Mesenteric fat pad (tissue), 1 donor: ENCODE measurements at regions not wholly inside any gene's neighbourhood (a gene's known extent, or its start where the extent isn't known, plus 50 kb on each side); places are given as distances from the start of the nearest gene placed in this dataset.
"Not testable (repeated sequence)": the region's sequence is repeated elsewhere in the genome, so short reads cannot be mapped to it uniquely, and the experiment has no call there.

Experiments used
- DNase-seq: peaks from one replicate; pipeline ENCODE4 v3.0.0-alpha.2; 2020; ENCODE audit warnings: low spot score
- donor health status: DM: yes; HTN: yes; CAD: no.

- DNase-seq = no peak
Observed at GRCh38 chr2:22056621-22057132, 932.9 kb downstream of the TDRD15 start.

DNA sequence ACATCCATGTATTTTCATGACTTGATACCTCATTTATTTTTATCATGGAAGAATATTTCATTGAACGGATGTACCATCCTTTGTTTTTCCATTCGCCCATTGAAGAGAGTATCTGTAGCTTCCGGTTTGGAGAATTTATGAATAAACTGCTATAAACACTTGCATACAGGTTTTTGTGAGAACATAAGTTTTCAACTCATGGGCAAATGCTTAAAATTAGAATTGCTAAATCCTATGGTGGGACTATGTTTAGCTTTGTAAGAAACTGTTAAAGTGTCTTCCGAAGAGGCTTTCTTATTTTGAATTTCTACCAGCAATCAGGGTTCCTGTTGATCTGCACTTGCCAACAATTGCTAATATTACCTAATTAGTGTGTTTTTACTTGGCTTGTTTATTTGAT, 938.9 kb downstream of the TDRD15 start:
- no peak for DNase-seq

DNA sequence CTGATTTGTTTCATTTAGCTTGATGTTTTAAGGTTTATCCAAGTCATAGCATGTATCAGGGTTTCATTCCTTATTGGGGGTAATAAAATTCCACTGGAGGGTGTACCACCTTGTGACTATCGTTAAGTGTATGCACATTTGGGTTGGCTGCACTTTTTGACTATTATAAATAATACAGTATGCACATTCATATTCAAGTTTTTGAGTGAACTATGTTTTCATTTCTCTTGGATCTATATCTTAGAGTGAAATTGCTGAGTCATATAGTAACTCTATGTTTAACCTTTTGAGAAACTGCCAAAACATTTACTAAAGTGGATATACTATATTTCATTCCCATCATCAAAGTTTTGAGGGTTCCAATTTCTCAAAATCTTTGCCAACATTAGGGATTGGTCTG, 952.7 kb downstream of the TDRD15 start:
- DNase-seq = no peak

- no peak for DNase-seq
Observed at GRCh38 chr2:22078701-22079100, 954.9 kb downstream of the TDRD15 start.

- no peak for DNase-seq
Observed at GRCh38 chr2:22079583-22079982, 955.8 kb downstream of the TDRD15 start.

- DNase-seq = no peak
Observed at GRCh38 chr2:22086726-22087125, 963.0 kb downstream of the TDRD15 start.

DNA sequence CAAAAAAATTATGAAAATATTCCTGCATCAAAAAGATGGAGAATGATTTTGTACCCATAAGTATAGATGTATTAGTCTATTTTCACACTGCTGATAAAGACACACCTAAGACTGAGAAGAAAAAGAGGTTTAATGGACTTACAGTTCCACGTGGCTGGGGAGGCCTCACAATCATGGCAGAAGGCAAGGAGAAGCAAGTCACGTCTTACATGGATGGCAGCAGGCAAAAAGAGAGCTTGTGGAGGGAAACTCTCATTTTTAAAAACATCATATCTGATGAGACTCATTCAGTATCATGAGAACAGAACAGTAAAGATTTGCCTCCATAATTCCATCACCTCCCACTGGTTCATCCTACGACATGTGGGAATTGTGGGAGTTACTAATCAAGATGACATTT, 979.8 kb downstream of the TDRD15 start:
- not testable (repeated sequence) for DNase-seq

DNA sequence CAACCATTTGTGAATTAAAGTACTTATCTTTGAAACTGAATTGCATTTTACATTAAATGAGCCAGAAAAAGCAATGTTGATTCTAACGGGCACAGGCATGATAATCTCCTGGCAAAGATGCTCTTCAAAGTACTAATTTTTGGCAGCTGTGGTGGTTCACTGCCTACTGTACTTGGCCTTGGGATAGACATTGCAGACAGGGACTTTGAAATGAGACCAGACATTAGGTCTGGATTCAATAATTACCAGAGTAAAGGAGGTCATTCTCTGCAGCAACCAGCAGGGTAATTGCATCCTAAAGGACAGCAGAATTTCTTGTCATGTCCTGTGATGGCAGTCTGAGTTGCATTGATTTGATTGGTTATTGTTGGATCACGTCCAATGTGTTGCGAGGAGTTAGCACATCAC, 986.5 kb downstream of the TDRD15 start:
- no peak for DNase-seq

DNA sequence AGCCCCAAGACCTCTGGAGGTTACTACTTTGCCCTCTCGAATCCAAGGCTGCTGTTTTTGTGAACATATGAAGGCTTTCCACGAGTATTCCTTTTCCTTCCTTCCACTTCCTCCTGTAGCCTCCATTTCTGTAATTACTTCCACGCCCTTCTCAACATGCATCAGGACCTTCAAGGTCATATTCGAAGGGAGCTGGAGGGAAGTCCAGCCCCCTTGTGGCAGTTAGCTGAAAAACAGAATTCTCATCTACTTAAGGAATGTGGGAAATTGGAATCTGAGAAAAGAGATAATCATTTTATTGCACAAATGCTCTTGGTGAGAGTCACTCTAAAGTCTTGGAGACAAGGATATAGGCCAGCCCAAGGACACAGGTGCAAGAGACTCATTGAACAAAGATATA, 1000.2 kb downstream of the TDRD15 start:
- no peak for DNase-seq

- no peak for DNase-seq
Observed at GRCh38 chr2:22126106-22126505, 1002.3 kb downstream of the TDRD15 start.

- no peak for DNase-seq
Observed at GRCh38 chr2:22126978-22127377, 1003.2 kb downstream of the TDRD15 start.

DNA sequence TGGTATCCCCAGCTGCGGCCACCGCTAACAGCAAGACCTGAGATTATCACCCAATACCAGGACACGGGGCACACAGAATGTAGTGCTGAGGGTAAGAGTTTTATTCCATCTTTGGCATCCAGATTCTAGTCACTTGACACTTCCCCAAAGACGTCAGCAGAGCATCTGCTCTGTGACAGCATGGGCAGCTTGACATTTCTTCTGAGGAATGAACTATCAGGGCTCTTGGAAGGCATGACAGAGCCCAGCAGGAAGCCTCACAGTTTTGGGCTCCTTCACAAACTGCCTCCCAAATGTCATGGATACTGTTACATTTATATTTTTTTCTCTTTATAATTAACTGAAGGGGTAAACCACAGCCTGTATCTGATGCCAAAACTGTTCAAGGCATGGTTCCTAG, 1010.7 kb downstream of the TDRD15 start:
- no peak for DNase-seq

DNA sequence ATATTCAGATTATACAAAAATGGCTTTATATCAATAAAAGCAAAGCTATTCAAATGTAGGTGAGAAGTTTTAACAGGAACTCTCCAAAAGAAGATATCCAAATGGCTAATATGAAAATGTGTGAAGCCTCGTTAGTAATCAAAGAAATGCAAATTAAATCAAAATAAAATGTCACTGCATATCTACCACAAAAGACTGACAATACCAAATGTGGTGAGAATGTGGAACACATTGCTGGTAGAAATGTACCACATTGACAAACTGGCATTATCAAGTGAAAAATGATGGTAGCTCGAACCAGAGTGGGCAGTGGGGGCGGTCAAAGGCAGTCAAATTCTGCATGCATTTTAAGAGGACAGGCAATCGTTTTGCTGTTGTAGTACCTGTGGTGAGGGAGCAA, 1012.7 kb downstream of the TDRD15 start:
- no peak for DNase-seq

DNA sequence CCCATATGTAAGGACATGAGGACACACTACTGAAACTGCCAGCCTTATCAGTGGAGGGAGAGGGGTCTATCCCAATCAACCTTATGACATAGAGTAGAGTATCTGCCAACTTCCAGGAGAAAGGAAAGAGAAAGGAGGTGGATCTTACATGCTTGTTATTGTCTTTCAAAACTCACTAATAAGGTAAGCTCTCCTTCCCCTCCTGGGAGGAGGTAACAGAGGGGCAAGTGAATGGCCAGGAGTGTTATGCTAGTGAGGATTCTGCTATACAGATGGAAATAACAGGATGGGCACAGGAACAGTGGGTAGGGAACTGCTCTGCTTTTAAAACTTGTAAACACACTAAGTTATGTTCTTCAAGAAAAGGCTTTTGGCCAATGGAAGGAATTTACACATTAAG, 1020.1 kb downstream of the TDRD15 start:
- no peak for DNase-seq

DNA sequence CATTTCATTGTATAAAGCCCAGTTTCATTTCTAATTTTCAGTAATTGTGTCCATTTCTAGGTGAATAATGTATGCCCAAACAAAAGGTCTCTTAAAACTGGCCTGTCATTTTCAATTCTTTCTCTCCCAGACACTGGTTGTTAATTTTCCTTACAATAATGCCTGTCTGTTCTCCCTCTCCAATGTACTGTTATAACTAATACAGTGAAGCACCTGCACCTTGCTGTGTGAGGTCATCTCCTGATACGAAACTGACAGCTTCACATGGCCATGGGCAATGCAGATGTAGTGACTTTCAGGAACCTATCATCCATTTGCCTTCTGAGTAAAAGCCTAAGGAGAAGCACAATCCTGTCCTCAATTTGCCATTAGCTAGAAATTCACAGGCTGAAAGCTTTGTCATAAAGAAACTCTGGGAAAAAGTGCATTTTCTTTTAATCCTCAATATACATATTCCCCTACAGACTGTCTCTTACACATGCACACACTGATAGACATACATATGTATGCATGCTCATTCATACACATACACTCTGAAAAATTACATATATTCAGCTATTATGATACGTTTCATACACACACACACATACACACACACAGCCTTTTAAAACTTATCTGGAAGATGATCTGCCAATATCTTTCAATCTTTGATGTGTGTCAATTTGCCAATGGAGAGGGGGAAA, 1030.3 kb downstream of the TDRD15 start:
- no peak for DNase-seq

GRCh38 chr2:22156661-22157060, 1032.9 kb downstream of the TDRD15 start:
- DNase-seq = not testable (repeated sequence)

- DNase-seq = no peak
Observed at GRCh38 chr2:22167256-22167655, 1043.5 kb downstream of the TDRD15 start.

DNA sequence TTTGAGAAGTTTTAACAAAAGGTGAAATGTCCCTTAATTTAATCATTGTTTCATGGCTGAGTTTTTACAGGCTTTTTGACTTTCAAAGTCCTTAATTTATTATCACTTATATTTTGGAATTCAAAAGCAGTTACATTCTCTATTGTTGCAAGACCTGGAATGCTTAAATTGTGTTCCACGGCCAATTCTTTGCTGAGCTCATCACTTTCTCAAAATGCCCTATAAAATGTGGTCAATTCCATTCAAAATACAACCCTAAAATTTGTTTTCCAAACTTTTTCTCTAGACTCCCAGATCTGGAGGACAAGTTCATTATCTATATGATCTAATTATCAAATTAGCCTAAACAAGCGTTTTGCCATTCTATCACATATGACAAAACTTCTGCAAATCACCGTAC, 1051.2 kb downstream of the TDRD15 start:
- DNase-seq = no peak

GRCh38 chr2:22185251-22185650, 1061.5 kb downstream of the TDRD15 start:
- DNase-seq = no peak

DNA sequence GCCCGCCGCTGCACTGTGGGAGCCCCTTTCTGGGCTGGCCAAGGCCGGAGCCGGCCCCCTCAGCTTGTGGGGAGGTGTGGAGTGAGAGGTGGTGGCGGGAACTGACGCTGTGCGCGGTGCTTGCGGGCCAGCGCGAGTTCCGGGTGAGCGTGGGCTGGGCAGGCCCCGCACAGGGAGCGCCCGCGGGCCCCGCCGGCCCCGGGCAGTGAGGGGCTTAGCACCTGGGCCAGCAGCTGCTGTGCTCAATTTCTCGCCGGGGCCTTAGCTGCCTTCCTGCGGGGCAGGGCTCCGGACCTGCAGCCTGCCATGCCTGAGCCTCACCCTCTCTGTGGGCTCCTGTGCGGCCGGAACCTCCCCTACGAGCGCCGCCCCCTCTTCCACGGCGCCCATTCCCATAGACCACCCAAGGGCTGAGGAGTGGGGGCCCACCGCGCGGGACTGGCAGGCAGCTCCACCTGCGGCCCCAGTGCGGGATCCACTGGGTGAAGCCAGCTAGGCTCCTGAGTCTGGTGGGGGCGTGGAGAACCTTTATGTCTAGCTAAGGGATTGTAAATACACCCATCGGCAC, 1062.6 kb downstream of the TDRD15 start:
- not testable (repeated sequence) for DNase-seq

DNA sequence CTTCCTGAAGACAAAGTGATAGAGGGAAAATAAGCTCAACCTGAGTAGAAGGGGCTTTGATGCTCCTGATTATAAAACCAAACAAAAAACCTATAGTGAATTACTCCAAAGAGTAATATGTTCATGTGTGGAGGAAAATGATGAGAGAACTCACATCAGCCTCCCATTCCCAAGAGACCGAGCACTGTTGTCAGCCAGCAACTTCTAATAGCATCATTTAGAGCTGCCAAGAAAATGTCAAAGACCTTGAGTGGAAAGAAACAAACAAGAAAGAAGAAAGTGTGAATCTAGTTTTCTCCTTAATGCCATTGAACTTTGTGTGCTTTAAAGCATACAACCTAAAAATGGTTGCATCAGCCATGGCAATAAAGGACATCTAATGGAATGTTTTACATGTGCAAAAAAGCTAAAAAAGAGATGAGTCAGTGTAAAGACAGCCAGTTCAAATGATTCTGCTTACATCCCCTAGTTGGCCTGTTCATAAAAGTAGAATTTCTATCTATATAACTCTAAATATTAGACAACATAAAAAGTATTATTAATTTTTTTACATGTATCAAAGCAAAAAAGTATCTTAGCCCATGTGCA, 1066.2 kb downstream of the TDRD15 start:
- DNase-seq = no peak

DNA sequence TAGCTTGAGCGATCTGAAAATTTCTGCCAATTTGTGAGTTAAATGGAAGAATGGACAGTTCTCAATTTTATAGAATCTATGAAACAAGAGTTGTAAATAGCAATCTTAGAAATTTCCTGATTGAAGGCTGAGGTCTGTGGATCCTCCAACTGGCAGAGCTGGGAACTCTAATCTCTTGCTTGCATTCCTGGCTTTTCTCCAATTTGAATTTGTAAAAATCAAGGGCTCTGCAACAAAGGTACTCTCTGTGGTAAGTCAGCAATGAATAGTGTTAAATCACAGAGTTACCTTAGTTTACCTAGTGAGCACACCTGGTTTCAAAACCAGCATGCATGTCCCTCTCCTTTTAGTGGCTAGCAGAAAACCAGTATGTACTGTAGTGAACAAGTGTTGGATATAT, 1070.5 kb downstream of the TDRD15 start:
- DNase-seq = no peak

GRCh38 chr2:22196806-22197205, 1073.0 kb downstream of the TDRD15 start:
- DNase-seq = no peak
